GOT3 (cell line): ENCODE measurements at regions not wholly inside any gene's neighbourhood (a gene's known extent, or its start where the extent isn't known, plus 50 kb on each side); places are given as distances from the start of the nearest gene placed in this dataset.

ENCODE experiments used
- DNase-seq: peaks from one replicate; lab custom pipeline; 2025; ENCODE audit warnings: mixed read lengths; lab: John Stamatoyannopoulos, UW

DNA sequence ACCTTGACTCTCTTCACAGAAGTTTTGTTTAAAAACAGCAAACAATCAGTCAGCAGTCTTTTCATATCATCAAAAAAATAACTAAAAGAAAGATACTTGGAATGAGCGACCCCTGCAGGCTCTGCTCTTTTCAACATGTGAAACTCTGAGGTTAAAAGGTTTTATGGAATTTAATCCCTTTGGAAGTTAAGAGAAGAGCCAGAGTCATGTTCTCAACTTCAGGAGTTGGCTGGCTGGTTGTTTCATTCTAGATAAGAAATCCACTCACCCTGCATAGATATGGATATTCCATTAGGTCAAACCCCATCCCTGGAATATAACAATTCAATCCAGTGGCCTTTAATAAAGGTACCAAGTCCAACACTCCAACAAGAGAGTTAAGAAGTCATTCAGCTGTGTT, 115.6 kb upstream of the RMDN2 start:
- no peak for DNase-seq

DNA sequence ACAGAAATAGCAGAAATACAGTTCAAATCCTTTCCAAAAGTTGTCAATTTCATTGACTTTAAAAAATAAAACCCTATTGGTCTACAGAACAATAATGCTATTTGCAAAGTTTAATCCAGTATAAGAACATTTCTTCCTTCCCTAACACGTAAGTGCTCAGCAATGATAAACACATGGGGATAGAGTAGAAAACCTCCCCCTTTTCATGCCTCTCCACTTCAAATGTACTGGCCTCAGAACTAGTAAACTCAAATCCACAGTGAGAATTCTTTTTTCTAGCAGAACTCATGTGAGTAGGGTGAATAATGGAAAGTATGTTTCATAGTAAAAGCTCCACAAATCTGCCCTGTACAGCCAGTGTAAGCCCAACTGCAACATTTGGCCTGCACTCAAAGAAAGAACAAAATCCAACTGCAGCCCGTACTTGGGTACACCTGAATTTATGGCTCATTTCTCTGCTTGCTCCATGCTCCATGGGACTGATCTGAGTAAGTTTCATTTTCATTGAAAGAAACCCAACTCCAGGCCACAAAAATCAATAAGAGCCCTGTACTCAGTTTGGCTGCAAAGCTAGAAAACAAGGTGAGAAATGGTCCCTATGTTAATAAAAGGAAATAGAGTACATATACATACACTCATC, 115.0 kb upstream of the RMDN2 start:
- DNase-seq, result no peak

DNA sequence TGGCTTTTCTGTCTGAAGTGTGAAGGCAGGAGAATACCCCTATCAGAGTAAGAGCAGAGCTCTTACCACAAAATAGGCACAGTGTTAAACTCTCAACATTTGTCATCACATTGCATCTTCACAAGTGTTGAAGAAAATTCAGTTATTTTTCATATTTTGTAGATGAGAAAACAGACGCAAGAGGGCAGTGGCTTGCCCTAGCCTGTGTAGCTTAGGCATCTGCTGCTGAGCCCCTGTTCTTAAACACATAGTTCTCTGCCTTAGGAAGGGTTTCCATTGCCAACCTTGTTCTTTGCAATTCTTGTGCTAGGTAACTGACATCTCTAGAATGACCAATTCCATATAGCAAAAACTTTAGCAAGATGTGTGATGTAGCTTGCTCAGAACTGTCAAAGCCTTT, 112.7 kb upstream of the RMDN2 start:
- DNase-seq, result no peak

DNA sequence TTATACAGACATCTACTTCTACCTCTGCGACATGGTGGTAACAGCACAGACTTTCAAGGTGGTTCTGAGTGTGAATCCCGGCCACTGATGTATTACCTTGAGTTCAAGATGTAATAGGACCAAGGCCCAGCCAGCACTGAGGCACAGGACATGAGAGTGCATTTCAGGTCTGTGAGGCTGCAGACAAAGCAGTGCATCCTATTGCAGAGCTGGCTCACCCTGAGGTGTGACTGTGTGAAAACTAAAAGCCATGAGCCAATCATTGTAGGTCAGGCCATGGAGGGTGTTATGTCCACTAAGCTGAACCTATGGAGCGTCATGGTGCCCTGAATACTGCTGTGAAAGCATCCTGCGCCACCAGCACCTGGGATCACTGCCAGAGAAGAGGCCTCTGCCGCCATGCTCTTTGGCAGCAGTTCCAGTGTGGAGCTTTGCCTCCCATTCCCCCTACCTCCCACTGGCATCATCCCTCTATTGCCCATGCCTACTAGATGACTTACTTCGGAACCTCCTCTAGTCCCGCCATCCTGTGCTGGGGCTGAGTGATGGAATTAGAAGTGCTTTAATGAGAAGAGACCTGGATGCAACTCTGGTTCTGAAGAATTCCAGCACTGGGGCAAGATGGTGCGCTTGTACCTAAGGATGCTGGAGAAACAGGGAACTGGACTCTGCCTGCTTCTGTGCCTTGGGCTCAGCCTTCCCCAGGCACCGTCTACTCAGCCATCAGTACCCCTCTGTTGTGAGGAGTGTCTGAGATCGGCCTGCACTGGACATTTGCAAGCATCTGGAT, 112.0 kb upstream of the RMDN2 start:
- DNase-seq, result no peak

DNA sequence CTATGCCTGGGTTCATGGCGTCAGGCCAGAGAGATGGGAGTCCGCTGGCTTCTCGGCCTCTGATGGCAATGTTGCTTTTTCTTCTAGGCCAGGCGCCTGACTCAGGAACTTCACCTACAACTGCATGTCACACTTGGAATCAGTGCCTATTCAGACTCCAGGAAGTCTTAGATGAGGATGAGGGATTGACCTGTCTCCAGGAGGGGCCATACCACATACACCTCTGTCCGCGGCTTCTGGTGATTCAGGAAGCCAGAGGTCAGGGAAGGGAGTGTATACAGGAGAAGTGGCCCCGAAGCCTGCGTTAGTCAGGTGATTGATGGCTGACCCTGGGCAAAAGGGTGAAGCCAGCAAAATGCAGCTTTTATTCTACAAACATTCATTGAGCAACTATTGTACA, 109.1 kb upstream of the RMDN2 start:
- no peak for DNase-seq

DNA sequence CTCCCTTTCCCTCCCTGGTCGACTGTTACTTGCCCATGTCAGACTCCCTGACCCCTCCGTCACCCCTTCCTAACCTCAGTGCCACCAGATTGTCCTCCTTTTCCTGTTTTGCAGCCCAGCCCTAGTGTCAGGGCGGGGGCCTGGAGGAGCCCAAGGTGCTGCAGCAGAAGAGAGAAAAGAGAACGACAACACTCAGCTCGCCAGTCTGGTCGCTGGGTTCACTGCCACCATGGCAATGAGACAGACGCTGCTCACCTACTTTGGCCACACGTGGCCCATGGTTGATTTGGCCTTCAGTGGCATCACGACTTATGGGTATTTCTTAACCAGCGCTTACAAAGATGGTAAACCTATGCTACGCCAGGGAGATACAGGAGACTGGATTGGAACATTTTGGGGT, 108.4 kb upstream of the RMDN2 start:
- no peak for DNase-seq

DNA sequence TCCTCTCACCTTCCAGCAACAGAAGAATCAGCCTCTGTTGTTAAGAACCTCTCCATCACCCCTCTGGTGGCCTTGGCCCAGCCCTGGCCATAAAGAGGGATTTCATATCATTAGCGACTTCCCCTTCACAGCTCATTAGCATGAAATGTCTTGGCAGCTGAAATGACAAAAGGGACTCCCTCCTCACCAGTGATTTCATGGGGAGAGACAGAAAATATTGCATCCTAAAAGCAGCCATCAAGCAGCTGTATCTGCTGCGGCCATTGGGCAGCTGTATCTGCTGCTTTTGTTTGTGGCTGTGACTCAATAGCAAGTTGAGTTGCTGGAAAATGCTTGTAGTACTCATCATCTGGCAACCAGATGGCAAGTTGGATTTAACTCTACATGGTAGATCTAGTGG, 105.9 kb upstream of the RMDN2 start:
- DNase-seq, result no peak

DNA sequence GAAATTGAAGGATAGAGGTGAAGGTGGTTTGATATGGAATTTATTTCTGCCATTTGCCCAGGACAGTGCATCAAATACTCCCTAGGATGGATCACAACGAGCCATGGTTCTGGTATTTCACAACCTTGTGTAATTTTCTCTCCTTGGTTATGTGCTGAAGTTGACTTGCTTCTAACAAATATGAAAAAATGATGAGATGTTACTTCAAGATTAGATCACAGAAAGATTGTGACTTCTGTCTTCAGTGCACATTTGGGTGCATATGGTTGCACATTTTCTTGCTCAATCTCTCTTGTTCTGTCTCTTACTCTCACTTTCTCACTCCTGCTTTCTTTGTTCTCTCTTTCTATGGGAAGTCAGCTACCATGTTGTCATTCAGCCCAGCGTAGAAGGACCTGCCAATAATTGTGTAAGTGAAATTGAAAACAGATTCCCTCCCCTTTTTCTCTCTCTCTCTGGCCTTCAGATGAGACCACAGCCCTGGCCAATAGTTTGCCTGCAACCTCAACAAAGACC, 104.6 kb upstream of the RMDN2 start:
- no peak for DNase-seq

DNA sequence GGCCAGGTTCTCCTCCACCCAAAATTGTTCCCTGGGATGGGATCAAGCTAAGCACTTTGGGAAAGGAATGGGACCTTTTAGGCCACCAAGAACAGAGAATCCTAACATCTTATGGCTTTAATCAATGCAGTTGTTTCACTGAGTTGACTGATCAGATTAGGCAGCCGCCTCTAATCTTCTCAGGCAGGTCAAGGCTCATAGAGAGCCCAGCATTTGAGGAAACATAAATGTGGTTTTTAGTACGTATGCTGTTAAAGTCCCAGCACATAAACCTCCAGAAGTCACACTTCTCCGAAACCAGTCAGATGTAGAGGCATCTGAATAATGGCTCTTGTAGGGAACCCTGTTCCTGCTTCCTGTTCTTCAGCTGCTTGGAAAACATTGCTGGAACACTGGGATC, 99.5 kb upstream of the RMDN2 start:
- DNase-seq, result no peak

DNA sequence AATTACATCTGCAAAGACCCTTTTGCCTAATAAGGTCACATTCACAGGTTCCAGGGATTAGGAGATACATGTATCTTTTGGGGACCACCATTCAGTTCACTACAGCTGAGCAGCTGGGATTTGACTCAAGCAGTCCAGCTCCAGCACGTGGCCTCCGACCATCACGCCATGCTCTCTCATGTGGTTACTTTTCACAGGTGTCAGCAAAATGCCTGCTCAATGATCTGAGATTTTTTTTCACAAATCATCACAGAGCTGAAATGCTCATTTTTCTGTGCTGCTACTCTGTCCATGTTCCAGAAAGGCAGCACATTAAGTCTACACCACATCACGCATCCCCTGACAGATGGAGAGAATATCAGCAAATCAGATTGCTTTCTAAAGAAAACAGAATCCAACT, 98.5 kb upstream of the RMDN2 start:
- no peak for DNase-seq

DNA sequence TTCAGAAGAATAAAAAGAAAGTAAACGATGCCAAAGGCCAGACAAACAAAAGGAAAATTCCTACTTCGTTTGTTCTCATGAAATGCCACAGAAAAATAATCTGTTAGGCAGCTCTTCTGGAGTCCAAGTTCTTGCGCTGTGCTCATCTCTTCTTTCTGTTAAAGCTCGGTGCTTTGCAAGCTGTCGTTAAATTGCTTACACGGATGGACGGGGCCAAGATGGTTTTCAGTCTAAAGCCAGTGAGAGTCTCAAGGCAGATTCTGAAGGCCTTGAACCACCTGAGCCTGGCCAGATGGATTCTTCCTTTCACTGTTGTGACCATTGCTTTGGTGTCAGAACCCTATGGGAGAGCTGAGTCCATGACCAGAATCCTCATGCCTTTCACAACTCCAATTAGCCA, 97.6 kb upstream of the RMDN2 start:
- DNase-seq, result no peak

DNA sequence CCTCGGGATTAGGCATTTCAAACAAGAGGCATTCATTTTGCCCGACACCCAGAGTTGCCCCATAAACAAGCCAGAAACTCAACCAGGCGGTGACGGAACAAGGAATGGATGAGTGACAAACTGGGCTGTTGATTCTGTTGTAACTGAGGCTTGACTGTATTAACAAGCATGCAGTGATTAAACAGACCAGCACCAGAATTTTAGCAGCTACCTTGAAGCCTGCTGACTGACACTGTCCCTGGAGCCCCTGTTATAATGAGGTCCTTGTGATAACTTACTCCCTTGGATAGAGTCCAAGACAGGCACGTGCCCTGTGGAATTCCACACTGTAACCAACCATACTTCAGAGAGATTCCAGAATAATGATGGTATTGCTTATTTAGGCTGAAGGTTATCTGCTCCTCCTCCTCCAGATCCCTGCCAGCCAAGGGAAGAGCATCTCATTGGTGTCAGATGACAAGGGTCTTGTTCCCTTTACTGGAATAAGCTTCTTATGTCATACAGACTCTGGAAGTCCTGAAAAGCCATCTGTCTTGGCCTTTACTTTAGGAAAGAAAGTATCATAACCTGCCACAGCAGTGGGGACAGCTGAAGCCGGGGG, 97.1 kb upstream of the RMDN2 start:
- peak; percentile 19 for DNase-seq

DNA sequence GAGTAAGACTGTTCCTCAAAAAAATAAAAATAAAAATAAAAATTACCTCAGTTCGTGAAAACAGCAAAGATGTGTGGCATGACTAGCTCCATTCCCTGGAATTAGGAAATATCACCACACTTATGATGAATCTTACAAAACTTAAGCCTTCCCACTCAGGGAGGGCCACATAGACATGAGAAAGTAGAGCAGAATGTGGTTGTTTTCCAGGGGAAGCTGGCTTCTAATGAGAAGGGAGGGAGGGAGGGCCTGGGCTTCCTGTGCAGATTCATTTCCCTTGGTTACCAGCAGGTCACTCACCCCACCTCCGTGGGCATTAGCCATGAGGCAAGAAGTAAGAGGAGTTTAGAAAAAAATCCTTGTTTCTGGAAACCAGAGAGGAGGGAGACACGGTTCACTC, 95.9 kb upstream of the RMDN2 start:
- peak; percentile 68 for DNase-seq

DNA sequence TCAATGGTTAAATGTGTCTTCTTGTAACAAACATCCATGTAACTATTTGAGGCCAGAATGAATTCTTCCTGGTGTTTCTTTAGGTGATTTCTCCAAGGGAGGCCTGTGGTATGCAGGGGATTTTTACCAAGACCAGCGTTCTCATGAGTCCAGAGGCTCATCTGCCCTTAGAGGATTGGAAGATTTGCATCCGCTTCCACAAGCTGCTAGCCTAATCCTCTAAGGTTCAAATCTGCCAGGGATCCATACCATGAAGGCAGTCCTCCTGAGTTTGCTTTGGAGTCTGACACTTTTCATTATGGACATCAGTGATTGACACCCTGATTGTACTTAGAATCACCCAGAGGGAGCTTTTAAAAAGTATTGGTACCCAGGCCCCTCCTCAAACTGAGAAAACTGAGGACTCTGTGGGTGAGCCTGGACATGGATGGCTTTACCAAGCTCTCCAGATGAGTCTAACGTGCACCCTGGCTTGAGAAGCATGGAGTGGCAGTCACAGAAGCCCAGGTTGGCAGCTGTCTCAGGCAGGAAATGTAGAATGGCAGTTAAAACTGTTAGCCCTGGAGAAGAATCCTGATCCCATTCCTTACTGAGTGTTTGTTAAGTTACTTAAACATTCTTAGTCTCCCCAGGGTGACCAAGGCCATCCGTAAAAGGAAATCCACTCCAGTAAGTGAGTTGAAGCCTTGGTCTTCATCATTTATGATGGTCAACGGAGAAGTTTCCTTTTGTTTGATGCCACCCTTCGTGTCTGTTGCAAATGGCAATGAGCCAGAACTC, 95.3 kb upstream of the RMDN2 start:
- no peak for DNase-seq

DNA sequence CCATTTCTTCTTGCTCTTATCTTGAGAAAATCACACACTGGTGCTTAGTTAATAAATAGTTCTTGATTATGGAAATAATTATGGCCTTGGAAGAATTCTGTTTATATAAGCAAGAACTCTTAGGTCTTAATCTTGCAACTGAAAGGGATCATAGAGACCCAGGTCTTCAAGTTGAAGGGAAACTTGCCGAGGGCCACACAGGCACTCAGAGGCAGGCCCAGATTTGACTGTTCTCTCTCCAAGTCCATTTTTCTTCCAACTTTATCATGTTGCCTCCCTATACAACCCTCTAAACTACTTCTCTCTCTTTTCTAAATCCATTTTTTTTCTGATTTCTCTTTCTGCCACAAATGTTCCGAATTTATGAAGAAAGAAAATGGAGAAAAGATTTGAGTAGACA, 94.5 kb upstream of the RMDN2 start:
- DNase-seq, result no peak

DNA sequence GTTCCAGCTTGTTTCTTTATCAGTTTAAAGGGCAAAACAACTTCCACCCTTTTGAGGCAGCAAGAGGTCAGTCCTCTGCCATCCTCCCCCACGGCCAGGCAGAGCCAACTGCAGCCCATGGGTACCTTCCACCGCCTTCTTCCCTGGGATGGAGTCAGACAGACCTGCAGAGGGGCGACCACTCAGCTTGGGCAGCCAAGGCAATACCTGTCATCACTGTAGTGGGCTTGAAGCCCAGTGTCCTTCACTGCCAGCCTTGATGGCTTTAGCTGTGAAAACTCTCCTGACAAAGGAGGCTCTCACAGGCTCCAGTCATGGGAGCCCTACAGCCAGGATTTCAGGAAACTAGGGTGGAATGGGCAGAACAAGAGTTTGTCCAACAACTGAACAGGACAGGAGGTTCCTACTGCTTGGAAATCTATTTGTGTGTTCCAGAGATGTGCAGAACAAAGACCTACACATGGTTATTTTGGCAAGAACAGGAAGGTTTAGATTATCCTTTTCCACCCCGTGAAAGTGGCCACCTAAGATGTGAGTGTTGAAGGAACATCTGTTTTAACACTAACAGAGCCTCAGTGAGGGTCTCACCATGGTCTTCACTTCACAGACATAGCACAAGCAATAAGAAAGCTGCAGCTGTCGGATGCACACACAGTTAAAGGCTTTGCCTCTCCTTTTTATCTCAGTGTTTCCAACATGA, 93.9 kb upstream of the RMDN2 start:
- no peak for DNase-seq

DNA sequence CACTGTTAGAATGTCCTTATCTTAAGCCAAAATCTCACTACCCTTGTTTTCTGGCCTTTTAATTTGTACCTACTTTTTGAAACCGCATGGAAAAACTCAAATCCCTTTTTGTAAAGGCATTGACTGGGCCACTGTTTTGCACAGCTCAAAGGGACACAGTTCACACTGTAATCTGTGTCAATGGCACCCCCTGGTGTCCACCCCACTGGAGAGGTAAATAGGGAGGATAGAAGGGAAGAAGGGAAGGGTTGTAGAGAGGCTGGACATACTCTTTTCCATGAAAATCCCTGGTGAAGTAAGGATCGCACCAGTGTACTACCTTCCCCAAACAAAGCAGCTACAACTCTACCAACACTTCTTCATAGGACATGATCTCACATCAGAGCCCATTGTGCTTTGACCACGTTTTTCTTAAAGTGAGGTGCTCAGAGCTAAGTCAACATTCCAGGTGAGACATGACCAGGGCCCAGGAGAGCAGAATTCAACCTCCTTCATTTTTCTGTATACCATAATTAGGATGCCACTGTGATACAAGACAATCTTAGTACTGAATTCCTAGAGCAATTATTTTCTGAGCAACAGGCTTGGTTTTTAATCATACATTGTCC, 92.4 kb upstream of the RMDN2 start:
- no peak for DNase-seq

DNA sequence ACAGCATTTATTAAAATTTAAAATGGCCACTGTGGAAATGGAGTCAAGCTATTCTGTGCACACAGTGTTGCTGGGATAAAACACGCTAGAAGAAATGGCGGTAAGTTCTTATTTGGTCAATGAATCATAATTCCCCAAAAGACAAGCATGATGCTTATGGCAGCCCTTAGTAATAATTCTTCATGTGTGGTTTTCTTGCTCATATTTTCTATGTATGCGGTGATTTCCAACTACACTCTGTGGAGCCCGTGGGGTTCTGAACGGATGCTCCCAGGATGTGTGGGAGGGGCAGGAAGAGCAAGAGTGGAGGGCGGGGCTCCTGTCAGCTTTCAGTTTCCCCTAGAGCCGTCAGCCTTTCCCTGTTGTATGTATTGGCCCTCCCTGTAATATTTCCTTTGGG, 91.7 kb upstream of the RMDN2 start:
- no peak for DNase-seq

DNA sequence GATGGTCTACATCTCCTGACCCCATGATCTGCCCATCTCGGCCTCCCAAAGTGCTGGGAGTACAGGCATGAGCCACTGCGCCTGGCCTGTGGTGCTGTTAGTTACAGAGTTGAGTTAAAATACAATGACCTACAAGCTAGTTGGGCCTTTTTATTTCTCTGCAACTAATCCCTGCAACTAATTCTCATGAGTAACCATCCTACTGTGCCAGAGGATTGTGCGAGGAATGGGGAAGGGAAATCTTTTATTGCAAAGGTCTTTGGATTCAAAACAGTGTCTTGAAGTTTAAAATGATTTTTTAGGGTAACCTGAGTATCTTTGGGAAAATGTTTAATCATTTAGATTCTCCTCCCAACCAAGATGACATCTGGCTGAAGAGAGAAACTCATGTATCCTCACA, 88.8 kb upstream of the RMDN2 start:
- DNase-seq, result no peak

DNA sequence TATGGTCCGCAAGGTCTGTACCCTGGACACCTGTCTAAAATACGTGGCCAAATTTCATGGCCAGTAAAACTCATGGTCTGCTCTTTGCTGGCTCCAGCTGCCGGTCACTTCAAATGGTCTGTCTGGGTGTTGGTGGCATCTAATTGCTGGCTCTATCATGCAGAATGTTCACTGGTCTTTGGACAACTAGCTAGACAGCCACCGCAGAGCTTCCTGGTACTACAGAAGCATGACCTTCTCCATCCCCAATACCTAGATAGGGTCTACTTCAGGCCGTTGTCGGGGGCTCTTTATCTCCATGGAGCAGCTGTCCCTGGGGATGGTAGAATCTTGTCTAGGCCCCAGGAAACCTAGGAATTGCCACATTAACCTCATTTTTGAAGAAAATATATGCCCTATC, 88.4 kb upstream of the RMDN2 start:
- no peak for DNase-seq

DNA sequence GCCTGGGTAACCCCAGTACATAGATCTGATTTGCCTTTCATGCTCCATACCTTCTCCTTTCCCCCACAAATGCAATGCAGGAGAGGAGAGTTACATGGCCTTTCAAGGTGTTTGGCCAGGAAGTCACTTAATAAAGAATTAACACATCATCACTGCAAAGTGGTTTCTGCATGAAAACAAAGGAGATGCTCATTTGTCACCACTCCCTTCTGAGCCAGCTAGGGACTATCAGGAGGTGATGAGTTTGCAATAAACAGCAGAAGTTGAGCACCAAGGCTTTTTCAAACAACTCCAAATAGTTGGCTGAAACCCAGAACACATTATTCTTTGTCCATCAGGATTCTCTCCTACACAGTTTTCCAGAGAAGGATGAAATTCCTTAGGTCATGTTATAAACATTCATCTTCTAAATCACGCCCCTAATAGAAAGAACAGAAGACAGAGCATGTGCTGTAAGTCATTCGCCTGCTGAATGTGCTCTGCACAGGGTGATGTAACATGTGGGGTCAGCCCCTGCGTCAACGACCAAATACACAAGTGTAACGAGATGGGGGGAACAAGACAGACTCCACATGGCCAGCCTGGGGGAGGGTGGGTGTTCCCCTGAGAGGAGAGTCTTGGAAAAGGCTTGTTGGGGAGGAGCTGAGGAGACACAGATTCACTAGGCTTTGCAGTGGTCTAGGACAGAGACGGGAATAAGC, 87.3 kb upstream of the RMDN2 start:
- DNase-seq, result no peak
